GM12874 (cell line): ENCODE measurements at regions not wholly inside any gene's neighbourhood (a gene's known extent, or its start where the extent isn't known, plus 50 kb on each side); places are given as distances from the start of the nearest gene placed in this dataset.

ENCODE experiments used
- TF ChIP-seq, protein P1 (sequence below): IDR thresholded peaks from 2 replicates; pipeline ENCODE4 v1.5.1; 2011; ENCODE audit warnings: low read depth, mild to moderate bottlenecking, control low read depth, low read length, moderate library complexity; ENCODE audit not compliant: insufficient read depth

GRCh38 chr12:130286041-130286440, 51.6 kb upstream of the PIWIL1 start:
- TF ChIP-seq, protein P1, sequence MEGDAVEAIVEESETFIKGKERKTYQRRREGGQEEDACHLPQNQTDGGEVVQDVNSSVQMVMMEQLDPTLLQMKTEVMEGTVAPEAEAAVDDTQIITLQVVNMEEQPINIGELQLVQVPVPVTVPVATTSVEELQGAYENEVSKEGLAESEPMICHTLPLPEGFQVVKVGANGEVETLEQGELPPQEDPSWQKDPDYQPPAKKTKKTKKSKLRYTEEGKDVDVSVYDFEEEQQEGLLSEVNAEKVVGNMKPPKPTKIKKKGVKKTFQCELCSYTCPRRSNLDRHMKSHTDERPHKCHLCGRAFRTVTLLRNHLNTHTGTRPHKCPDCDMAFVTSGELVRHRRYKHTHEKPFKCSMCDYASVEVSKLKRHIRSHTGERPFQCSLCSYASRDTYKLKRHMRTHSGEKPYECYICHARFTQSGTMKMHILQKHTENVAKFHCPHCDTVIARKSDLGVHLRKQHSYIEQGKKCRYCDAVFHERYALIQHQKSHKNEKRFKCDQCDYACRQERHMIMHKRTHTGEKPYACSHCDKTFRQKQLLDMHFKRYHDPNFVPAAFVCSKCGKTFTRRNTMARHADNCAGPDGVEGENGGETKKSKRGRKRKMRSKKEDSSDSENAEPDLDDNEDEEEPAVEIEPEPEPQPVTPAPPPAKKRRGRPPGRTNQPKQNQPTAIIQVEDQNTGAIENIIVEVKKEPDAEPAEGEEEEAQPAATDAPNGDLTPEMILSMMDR, result no peak

DNA sequence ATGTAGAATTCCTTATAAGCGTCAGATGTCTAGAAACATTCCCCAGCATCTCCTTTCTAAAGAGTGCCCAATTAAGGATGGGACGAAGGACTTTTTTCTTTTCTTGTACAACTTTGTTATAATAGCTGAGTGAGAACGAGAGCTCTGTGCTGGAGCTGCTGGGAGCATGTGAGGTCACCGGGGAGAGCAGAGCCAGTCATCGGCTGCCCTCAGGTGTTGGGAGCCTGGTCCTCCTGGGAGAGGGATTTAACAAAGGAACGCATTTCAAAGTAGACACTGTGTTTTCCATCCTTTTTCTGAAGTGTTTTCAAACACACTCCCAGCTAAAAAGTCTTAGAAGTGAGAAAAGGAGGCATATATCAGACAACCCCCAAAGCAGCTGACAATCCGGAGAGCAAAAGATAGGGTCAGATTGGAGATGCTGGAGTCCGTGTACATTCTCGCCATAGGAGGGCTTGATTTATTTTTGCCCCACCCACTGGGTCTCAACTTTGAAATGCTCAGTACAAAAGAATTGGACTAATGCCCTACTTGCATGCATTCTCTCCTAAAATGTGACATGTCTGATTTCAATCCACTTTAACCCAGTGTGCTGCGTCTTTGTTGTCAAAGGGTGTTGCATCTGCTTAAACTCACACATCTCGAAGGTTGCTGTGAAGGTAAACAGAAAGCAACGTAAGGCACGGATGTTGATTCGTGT, 50.8 kb upstream of the PIWIL1 start:
- TF ChIP-seq, protein P1, result no peak
